ENCODE measurements at regions not wholly inside any gene's neighbourhood (a gene's known extent, or its start where the extent isn't known, plus 50 kb on each side); places are given as distances from the start of the nearest gene placed in this dataset.

DNA sequence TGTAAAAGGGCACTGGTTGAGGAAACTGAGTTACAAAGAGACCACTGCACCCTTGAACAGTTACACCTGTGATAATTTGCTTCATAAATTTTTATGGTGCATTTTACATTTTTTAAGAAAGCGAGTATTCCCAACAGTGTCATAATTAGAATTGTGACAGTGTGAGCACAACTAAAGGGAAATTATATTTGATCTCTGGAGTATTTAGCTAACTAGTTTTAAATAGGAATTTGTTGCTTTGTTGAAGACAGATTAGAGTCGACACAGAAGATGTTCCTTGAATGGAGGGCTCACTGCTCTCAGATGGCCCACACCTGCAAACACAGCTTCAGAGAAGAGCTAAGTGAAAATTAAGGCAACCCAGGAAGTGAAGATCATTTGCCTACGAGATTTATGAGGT, 555.0 kb upstream of the GOT2 start:
- DNase-seq (ENCODE audit: low spot score) = no peak
- Histone ChIP-seq H3K4me1 (ENCODE audit: control insufficient read depth in 4 of 4, insufficient read depth in 4 of 4, low read length in 3 of 4) (no peaks in the 10 kb centered on the region), H3K27ac (ENCODE audit: low read depth in 1 of 2, low read length in 2 of 2) (no peak overlapping the region), H3K9ac (ENCODE audit: low read depth in 1 of 2, low read length in 2 of 2) (no peak overlapping the region), H3K27me3 (ENCODE audit: control insufficient read depth in 4 of 4, insufficient read depth in 4 of 4, low read length in 3 of 4) (no peaks in the 10 kb centered on the region), H3K36me3 (ENCODE audit: control insufficient read depth in 4 of 4, insufficient read depth in 3 of 4, low read depth in 1 of 4, low read length in 3 of 4) (no peaks in the 10 kb centered on the region), H3K9me3 (ENCODE audit: control insufficient read depth in 4 of 4, low read length in 3 of 4) (peaks cover 0 to 7% (median 3%) of the 10 kb centered on the region in 4 donors), H3K4me3 (ENCODE audit: low read depth in 1 of 3, low read length in 3 of 3) (no peak overlapping the region)
- 67% methylated on average over 3 of the region's 3 CpGs for WGBS
- TF ChIP-seq JUND (IDR thresholded peaks at IDR 0.05) = no peak
- TF ChIP-seq SP1 (IDR thresholded peaks at IDR 0.05) = no peak
- no peak for TF ChIP-seq FOXA2 (IDR thresholded peaks at IDR 0.05)
- TF ChIP-seq, protein P1, sequence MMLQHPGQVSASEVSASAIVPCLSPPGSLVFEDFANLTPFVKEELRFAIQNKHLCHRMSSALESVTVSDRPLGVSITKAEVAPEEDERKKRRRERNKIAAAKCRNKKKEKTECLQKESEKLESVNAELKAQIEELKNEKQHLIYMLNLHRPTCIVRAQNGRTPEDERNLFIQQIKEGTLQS (IDR thresholded peaks at IDR 0.05) = no peak
- no peak for TF ChIP-seq GABPA (IDR thresholded peaks at IDR 0.05 in 1 of 2, conservative IDR thresholded peaks at IDR 0.05 in 1 of 2)
- TF ChIP-seq, protein P2, sequence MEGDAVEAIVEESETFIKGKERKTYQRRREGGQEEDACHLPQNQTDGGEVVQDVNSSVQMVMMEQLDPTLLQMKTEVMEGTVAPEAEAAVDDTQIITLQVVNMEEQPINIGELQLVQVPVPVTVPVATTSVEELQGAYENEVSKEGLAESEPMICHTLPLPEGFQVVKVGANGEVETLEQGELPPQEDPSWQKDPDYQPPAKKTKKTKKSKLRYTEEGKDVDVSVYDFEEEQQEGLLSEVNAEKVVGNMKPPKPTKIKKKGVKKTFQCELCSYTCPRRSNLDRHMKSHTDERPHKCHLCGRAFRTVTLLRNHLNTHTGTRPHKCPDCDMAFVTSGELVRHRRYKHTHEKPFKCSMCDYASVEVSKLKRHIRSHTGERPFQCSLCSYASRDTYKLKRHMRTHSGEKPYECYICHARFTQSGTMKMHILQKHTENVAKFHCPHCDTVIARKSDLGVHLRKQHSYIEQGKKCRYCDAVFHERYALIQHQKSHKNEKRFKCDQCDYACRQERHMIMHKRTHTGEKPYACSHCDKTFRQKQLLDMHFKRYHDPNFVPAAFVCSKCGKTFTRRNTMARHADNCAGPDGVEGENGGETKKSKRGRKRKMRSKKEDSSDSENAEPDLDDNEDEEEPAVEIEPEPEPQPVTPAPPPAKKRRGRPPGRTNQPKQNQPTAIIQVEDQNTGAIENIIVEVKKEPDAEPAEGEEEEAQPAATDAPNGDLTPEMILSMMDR (IDR thresholded peaks at IDR 0.05; ENCODE audit: low read depth, low read length, missing input control) = no peak
- no peak for TF ChIP-seq NR2F2 (IDR thresholded peaks at IDR 0.05)

DNA sequence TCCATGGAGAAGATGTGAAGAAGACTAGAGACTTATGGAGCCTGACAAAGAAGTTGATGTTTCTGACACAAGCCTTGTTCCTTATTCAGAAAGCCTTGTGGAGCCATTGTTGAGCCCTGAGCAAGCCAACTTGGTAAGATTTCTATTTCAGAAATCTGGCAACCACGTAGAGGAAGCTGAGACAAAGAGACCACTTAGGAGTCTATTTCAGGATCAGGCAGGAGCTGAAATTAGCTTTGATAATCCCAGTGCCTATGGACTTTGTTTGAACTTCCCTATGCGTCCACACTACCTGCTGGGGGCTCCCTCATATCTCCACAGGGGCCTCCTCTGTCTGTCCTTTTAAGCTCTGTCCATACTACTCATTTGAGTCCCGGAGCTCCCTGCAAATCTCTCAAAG, 540.0 kb upstream of the GOT2 start:
- Histone ChIP-seq H3K36me3 (ENCODE audit: control insufficient read depth in 4 of 4, insufficient read depth in 3 of 4, low read depth in 1 of 4, low read length in 3 of 4) (no peaks in the 10 kb centered on the region), H3K4me3 (ENCODE audit: low read depth in 1 of 3, low read length in 3 of 3) (no peak overlapping the region), H3K27ac (ENCODE audit: low read depth in 1 of 2, low read length in 2 of 2) (no peak overlapping the region), H3K9me3 (ENCODE audit: control insufficient read depth in 4 of 4, low read length in 3 of 4) (no peaks in the 10 kb centered on the region), H3K27me3 (ENCODE audit: control insufficient read depth in 4 of 4, insufficient read depth in 4 of 4, low read length in 3 of 4) (no peaks in the 10 kb centered on the region), H3K9ac (ENCODE audit: low read depth in 1 of 2, low read length in 2 of 2) (no peak overlapping the region), H3K4me1 (ENCODE audit: control insufficient read depth in 4 of 4, insufficient read depth in 4 of 4, low read length in 3 of 4) (no peaks in the 10 kb centered on the region)
- WGBS = 30% methylated on average over 3 of the region's 3 CpGs
- TF ChIP-seq FOXA2 (IDR thresholded peaks at IDR 0.05) = no peak
- no peak for TF ChIP-seq HNF4A (conservative IDR thresholded peaks at IDR 0.05)
- TF ChIP-seq, protein P3, sequence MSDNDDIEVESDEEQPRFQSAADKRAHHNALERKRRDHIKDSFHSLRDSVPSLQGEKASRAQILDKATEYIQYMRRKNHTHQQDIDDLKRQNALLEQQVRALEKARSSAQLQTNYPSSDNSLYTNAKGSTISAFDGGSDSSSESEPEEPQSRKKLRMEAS (IDR thresholded peaks at IDR 0.05) = no peak
- TF ChIP-seq, protein P2 (IDR thresholded peaks at IDR 0.05; ENCODE audit: low read depth, low read length, missing input control) = no peak
- no peak for TF ChIP-seq SP1 (IDR thresholded peaks at IDR 0.05)
- no peak for TF ChIP-seq TAF1 (conservative IDR thresholded peaks at IDR 0.05)
- TF ChIP-seq HNF4G (IDR thresholded peaks at IDR 0.05) = no peak
- TF ChIP-seq FOXA1 (IDR thresholded peaks at IDR 0.05) = no peak
- TF ChIP-seq, protein P4, sequence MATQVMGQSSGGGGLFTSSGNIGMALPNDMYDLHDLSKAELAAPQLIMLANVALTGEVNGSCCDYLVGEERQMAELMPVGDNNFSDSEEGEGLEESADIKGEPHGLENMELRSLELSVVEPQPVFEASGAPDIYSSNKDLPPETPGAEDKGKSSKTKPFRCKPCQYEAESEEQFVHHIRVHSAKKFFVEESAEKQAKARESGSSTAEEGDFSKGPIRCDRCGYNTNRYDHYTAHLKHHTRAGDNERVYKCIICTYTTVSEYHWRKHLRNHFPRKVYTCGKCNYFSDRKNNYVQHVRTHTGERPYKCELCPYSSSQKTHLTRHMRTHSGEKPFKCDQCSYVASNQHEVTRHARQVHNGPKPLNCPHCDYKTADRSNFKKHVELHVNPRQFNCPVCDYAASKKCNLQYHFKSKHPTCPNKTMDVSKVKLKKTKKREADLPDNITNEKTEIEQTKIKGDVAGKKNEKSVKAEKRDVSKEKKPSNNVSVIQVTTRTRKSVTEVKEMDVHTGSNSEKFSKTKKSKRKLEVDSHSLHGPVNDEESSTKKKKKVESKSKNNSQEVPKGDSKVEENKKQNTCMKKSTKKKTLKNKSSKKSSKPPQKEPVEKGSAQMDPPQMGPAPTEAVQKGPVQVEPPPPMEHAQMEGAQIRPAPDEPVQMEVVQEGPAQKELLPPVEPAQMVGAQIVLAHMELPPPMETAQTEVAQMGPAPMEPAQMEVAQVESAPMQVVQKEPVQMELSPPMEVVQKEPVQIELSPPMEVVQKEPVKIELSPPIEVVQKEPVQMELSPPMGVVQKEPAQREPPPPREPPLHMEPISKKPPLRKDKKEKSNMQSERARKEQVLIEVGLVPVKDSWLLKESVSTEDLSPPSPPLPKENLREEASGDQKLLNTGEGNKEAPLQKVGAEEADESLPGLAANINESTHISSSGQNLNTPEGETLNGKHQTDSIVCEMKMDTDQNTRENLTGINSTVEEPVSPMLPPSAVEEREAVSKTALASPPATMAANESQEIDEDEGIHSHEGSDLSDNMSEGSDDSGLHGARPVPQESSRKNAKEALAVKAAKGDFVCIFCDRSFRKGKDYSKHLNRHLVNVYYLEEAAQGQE (IDR thresholded peaks at IDR 0.05) = no peak
- no peak for TF ChIP-seq RAD21 (IDR thresholded peaks at IDR 0.05)
- no peak for TF ChIP-seq YY1 (IDR thresholded peaks at IDR 0.05)
- TF ChIP-seq GABPA (IDR thresholded peaks at IDR 0.05 in 1 of 2, conservative IDR thresholded peaks at IDR 0.05 in 1 of 2) = no peak
- TF ChIP-seq NR2F2 (IDR thresholded peaks at IDR 0.05) = no peak
- TF ChIP-seq, protein P1 (IDR thresholded peaks at IDR 0.05) = no peak
- no peak for TF ChIP-seq EGR1 (IDR thresholded peaks at IDR 0.05; ENCODE audit: low read depth in 2 of 2)
- no peak for TF ChIP-seq JUND (IDR thresholded peaks at IDR 0.05)
- TF ChIP-seq, protein P5, sequence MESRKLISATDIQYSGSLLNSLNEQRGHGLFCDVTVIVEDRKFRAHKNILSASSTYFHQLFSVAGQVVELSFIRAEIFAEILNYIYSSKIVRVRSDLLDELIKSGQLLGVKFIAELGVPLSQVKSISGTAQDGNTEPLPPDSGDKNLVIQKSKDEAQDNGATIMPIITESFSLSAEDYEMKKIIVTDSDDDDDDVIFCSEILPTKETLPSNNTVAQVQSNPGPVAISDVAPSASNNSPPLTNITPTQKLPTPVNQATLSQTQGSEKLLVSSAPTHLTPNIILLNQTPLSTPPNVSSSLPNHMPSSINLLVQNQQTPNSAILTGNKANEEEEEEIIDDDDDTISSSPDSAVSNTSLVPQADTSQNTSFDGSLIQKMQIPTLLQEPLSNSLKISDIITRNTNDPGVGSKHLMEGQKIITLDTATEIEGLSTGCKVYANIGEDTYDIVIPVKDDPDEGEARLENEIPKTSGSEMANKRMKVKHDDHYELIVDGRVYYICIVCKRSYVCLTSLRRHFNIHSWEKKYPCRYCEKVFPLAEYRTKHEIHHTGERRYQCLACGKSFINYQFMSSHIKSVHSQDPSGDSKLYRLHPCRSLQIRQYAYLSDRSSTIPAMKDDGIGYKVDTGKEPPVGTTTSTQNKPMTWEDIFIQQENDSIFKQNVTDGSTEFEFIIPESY (IDR thresholded peaks at IDR 0.05) = no peak
- no peak for TF ChIP-seq RXRA (IDR thresholded peaks at IDR 0.05)
- DNase-seq (ENCODE audit: low spot score) = no peak

Measured in liver (tissue), 8 donors.